GM12864 (cell line): ENCODE measurements at regions not wholly inside any gene's neighbourhood (a gene's known extent, or its start where the extent isn't known, plus 50 kb on each side); places are given as distances from the start of the nearest gene placed in this dataset.

Experiments
- DNase-seq: peaks from one replicate; pipeline ENCODE4 v3.0.0-alpha.2; 2011; ENCODE audit warnings: low read depth
- H3K4me3 ChIP-seq: 2 replicates; pipeline ENCODE4 v1.5.1; 2011; ENCODE audit warnings: mild to moderate bottlenecking, low read depth, low read length, control low read depth
- TF ChIP-seq, protein P1 (sequence below): IDR thresholded peaks from 2 replicates; pipeline ENCODE4 v1.5.1; 2011; ENCODE audit warnings: low read depth, mild to moderate bottlenecking, moderate library complexity, low read length, control low read depth, inconsistent platforms; ENCODE audit errors: missing control alignments

DNA sequence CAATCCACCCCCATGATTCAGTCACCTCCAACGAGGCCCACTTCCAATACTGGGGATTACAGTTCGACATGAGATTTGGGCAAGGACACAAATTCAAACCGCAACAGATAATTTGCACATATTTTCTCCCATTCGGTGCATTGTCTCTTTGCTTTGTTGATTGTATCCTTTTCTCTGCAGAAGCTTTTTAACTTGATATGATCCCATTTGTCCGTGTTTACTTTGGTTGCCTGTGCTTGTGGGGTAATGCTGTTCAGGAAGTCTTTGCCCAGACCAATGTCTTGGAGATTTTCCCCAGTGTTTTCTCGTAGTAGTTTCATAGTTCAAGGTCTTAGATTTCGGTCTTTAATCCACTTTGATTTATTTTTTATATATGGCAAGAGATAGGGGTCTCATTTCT is 330.8 kb upstream of the SPRY2 start:
- TF ChIP-seq, protein P1, sequence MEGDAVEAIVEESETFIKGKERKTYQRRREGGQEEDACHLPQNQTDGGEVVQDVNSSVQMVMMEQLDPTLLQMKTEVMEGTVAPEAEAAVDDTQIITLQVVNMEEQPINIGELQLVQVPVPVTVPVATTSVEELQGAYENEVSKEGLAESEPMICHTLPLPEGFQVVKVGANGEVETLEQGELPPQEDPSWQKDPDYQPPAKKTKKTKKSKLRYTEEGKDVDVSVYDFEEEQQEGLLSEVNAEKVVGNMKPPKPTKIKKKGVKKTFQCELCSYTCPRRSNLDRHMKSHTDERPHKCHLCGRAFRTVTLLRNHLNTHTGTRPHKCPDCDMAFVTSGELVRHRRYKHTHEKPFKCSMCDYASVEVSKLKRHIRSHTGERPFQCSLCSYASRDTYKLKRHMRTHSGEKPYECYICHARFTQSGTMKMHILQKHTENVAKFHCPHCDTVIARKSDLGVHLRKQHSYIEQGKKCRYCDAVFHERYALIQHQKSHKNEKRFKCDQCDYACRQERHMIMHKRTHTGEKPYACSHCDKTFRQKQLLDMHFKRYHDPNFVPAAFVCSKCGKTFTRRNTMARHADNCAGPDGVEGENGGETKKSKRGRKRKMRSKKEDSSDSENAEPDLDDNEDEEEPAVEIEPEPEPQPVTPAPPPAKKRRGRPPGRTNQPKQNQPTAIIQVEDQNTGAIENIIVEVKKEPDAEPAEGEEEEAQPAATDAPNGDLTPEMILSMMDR = no peak
- no peak for DNase-seq

DNA sequence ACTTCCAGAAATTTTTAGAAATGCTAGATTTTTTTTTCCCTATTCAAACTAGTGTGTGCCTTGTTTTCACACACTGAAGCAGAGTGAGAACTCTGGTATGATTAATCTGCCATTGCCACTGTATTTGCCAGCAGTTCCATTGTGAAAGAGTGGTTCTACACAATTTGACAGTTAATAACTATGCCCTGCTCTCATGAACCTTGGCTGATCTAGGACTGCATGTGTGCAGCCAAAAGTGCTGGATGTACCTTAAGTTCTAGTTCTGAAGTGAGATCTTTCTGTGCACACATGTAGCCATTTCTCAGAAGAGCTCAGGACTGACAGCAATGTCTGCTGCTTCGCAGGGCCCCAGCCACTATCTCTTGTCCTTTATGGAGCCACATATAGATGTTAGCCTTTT is 328.2 kb upstream of the SPRY2 start:
- no peak overlapping the region for H3K4me3 ChIP-seq
- DNase-seq = no peak
- TF ChIP-seq, protein P1 = no peak

More for the DNA sequence above, 330.8 kb upstream of the SPRY2 start:
- H3K4me3 ChIP-seq = no peak overlapping the region

DNA sequence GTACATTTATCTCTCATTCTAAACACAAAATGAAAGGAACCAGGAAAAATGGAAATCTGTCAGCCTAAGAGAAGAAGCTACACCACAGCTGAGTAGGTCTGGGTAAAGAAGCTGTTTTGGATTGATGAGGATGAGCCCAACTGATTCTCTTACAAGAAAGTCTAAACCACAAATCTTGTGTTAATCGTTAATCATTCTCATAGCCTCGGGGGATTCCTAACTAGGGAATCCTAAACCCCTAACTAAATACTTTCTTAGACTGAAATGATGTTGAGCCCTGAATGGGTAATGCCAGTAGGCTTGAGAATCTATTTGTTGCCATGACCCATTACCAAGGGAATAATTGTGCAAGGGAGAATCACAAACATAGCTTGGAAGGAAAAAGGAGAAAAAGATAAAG is 327.5 kb upstream of the SPRY2 start:
- no peak for DNase-seq
- no peak overlapping the region for H3K4me3 ChIP-seq
- TF ChIP-seq, protein P1 = no peak

DNA sequence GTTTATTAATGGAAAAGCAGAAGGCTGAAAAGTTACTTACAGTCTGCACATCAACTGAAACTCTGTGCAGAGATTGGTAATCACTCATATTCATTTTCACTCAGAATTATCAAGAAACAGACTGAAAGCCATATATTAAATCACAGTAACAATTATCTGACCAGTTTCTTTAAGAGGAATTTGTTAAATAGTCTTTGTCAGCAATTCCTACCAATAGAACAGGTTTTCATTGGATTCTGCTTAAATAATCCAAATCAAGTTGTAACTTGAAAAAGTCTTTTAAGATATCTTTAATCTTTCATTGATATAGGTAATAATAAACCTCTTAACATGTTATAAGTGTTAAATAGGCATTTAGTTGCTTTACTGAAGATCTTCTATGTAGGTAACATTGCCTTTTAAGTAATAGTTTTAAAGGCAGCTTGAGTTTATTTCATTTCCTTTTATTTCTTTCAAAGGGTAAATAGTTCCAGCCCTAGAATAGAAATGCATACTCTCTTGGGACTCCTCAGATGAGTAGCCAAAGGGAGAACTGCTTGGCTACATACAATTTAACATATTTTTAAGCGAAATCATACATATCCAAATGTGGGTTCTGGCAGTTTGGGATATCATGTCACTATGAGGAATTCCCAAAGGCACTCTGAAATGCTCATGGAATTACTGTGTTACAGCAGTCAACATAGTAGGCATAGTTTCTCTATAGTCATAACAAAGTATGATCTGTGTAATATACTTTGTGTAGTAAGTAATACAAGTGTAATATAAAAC is 326.0 kb upstream of the SPRY2 start:
- TF ChIP-seq, protein P1 = no peak
- DNase-seq = no peak
- no peak overlapping the region for H3K4me3 ChIP-seq

DNA sequence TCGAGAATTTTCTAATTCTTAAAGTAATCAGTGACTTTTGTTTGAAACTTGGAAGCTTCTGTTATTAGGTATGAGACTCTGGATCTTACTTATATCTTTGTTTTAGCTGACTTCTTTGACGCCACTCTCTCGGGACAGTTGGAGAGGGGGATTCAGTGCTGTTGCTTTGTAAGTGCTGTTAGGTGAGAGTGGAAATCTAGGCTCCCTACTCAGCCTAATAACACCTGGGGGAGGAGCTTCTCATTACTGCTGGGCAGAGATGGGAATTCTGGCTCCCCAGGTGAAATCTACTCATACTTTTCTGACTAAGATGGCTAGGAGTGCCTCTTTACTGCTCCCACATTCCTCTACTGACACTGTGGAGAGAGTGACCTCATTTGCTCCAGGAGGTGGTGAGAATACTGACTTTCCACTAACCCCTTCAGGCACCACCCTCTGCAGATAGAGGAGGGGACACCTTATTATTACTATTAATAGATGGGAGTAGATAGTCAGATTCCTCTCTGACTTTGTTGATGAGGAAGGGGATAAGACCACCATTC is 324.9 kb upstream of the SPRY2 start:
- no peak for DNase-seq

DNA sequence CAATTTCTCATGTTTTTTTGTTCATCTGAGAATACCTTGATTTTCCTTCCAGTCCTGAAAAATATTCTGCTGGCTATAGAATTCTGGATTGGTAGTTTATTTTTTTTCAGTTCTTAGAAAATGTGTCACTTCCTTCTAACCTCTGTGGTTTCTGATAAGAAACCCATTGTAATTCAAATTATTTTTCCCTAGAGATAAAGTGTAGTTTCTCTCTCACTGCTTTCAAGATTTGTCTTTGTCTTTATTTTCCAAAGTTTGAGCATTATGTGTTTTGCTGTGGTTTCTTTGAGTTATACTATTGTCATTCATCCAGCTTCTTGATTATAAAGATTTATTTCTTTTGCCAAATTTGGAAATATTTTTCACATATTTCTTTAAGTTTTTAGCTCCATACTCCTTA is 324.0 kb upstream of the SPRY2 start:
- DNase-seq = no peak
- TF ChIP-seq, protein P1 = no peak
- H3K4me3 ChIP-seq = no peak overlapping the region

More for the DNA sequence above, 324.9 kb upstream of the SPRY2 start:
- TF ChIP-seq, protein P1 = no peak
- H3K4me3 ChIP-seq = no peak overlapping the region

DNA sequence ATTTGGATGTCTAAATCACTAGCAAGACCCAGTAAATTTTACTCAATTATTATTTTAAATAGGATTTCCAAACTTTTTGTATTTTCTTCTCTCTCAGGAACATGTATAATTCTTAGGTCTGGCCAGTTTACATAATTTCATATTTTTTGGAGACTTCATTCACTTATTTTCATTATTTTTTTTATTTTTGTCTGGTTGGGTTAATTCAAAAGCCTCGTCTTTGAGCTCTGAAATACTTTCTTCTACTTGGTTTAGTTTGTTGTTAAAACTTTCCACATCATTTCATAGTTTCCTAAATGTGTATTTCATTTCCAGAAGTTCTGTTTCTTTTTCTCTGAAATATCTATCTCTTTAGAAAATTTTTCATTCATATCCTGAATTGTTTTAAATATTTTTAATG is 322.9 kb upstream of the SPRY2 start:
- TF ChIP-seq, protein P1 = no peak
- H3K4me3 ChIP-seq = no peak overlapping the region
- DNase-seq = no peak
